ENCODE measurements at regions not wholly inside any gene's neighbourhood (a gene's known extent, or its start where the extent isn't known, plus 50 kb on each side); places are given as distances from the start of the nearest gene placed in this dataset.
"Not testable (repeated sequence)": the region's sequence is repeated elsewhere in the genome, so short reads cannot be mapped to it uniquely, and the experiment has no call there.

DNA sequence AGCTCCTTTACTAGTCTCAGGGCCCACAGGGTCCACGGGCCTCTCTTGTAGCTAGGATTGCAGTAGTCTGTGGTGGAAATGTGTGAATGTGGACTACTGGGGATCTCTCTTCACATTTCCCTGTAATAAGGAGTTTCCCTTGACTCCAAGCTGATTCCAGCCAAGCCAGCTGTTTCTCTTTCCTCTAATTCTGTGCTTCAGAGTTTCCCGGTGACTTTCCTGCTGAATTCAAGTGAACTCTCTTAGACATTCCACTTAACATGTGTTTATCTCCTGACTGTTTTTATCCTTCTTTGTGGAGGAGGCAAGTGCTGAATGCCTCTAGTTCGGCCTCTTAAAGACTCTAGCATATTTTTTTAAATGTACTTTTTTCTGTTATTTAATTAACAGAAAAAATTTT, 354.0 kb upstream of the RGS18 start:
- H3K27ac ChIP-seq = no peak overlapping the region
- intact Hi-C loops (cut with DNase I) = no loop called here
- H3K9me3 ChIP-seq = no peaks in the 10 kb centered on the region
- ATAC-seq (no peak), DNase-seq (no peak)
- TF ChIP-seq, protein P1, sequence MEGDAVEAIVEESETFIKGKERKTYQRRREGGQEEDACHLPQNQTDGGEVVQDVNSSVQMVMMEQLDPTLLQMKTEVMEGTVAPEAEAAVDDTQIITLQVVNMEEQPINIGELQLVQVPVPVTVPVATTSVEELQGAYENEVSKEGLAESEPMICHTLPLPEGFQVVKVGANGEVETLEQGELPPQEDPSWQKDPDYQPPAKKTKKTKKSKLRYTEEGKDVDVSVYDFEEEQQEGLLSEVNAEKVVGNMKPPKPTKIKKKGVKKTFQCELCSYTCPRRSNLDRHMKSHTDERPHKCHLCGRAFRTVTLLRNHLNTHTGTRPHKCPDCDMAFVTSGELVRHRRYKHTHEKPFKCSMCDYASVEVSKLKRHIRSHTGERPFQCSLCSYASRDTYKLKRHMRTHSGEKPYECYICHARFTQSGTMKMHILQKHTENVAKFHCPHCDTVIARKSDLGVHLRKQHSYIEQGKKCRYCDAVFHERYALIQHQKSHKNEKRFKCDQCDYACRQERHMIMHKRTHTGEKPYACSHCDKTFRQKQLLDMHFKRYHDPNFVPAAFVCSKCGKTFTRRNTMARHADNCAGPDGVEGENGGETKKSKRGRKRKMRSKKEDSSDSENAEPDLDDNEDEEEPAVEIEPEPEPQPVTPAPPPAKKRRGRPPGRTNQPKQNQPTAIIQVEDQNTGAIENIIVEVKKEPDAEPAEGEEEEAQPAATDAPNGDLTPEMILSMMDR (IDR thresholded peaks at IDR 0.05) = no peak
- H3K4me3 ChIP-seq = no peak overlapping the region
- no peaks in the 10 kb centered on the region for H3K36me3 ChIP-seq
- H3K4me1 ChIP-seq = no peaks in the 10 kb centered on the region
- no peaks in the 10 kb centered on the region for H3K27me3 ChIP-seq

DNA sequence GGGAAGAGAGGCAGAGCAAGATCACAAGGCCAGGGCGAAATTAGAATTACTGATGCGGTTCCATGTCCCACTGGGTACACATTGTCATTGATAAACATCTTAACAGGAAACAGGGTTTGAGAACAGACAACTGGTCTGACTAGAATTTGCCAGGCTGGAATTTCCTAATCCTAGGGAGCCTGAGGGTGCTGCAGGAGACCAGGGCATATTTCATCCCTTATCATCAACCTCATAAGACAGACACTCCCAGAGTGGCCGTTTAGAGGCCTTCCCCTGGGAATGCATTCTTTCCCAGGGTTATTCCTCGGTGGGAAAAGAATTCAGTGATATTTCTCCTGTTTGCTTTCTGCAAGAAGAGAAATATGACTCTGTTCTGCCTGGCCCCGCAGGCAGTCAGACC, 344.7 kb upstream of the RGS18 start:
- H3K27me3 ChIP-seq; intact Hi-C loops (cut with DNase I); DNase-seq; H3K4me1 ChIP-seq; H3K4me3 ChIP-seq; H3K27ac ChIP-seq; ATAC-seq; H3K36me3 ChIP-seq; H3K9me3 ChIP-seq: not testable (repeated sequence)

DNA sequence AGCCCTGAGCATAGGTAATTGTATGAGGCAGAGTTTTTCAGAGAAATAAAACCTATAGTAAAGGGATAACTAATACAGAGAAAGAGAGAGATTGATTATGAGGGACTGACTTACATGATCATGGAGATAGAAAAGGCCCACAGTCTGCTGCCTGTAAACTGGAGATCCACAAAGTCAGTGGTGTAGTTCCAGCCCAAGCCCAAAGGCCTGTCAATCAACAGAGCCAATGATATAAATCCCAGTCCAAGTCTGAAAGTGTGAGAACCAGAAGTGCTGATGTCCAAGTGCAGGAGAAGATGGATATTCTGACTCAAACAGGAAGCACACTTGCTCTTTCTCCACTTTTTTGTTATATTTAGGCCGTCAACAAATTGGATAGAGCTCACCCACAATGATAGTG, 340.1 kb upstream of the RGS18 start:
- no peak overlapping the region for H3K4me3 ChIP-seq
- no peak for DNase-seq
- ATAC-seq = no peak
- no peak overlapping the region for H3K27ac ChIP-seq
- no peaks in the 10 kb centered on the region for H3K9me3 ChIP-seq
- H3K36me3 ChIP-seq = no peaks in the 10 kb centered on the region
- H3K4me1 ChIP-seq = no peaks in the 10 kb centered on the region
- intact Hi-C loops (cut with DNase I) = no loop called here
- TF ChIP-seq, protein P1 (IDR thresholded peaks at IDR 0.05) = no peak
- H3K27me3 ChIP-seq = no peaks in the 10 kb centered on the region

DNA sequence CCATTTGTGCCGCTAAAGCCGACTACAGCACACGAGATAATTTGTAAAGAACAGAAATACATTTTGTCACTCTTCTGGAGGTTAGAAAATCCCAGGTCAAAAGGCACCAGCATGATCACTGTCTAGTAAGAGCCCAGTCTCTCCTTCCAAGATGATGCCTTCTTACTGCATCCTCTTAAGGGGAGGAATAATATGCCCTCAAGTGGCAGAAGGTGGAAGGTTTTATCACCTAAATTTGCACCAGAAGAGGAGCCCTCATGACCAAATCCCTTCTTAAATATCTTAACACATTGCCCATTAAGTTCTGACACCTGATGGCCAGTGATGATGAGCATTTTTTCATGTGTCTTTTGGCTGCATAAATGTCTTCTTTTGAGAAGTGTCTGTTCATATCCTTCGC, 326.7 kb upstream of the RGS18 start:
- H3K4me3 ChIP-seq = no peak overlapping the region
- no peaks in the 10 kb centered on the region for H3K27me3 ChIP-seq
- no peaks in the 10 kb centered on the region for H3K4me1 ChIP-seq
- H3K36me3 ChIP-seq = no peaks in the 10 kb centered on the region
- H3K27ac ChIP-seq = no peak overlapping the region
- ATAC-seq (no peak), DNase-seq (no peak)
- TF ChIP-seq, protein P1 (IDR thresholded peaks at IDR 0.05) = no peak
- intact Hi-C loops (cut with DNase I) = no loop called here
- H3K9me3 ChIP-seq = no peaks in the 10 kb centered on the region

DNA sequence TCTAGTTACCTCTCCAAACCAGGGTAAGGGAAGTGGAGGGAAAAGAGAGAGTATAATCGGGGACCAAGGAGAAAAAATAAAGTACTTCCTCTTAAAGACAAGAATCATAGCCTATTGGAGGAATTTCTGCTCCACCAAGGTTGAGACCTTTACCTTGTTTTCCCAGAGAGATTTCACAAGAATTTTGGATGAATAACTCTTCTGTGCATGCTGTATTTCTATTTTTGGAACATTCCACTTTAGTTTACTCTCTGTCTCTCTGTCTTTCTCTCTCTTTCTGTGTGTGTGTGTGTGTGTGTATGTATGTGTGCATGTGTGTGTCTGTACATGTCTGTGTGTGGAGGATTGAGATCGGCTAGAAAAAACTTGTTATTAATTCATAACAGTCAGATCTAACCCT, 318.4 kb upstream of the RGS18 start:
- ATAC-seq (no peak), DNase-seq (no peak)
- no peaks in the 10 kb centered on the region for H3K27me3 ChIP-seq
- intact Hi-C loops (cut with DNase I) = no loop called here
- H3K4me1 ChIP-seq = no peaks in the 10 kb centered on the region
- TF ChIP-seq, protein P1 (IDR thresholded peaks at IDR 0.05) = no peak
- H3K9me3 ChIP-seq = no peaks in the 10 kb centered on the region
- no peak overlapping the region for H3K27ac ChIP-seq
- no peaks in the 10 kb centered on the region for H3K36me3 ChIP-seq
- H3K4me3 ChIP-seq = no peak overlapping the region

DNA sequence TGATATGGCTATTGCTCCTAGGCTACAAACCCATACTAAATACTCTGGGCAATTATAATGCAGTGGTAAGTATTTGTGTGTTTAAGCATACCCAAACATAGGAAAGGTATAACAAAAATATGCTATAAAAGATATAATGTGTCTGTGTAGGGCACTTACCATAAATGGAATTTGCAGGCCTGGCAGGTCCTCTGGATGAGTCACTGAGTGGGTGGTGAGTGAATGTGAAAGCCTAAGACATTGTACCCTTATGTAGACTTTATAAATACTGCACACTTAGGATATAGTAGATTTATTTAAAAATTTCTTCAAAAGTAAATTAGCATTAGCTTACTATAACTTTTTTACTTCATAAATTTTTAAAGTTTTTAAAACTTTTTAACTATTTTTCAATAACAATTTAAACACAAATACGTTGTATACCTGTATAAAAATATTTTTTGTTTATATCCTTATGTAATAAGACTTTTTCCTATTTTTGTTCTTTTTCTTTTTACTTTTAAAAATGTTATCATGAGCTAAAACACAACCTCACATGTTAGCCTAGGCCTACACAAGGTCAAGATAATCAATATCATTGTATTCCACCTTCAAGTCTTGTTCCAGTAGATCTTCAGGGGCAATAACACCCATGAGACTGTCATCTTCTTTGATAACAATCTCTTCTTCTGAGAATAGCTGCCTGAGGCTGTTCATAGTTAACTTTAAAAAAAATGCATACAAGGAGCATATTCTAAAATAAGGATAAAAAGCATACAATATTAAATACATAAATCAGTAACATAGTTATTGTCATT, 306.3 kb upstream of the RGS18 start:
- intact Hi-C loops (cut with DNase I) = no loop called here
- Histone ChIP-seq H3K36me3 (no peaks in the 10 kb centered on the region), H3K4me3 (no peak overlapping the region), H3K9me3 (no peaks in the 10 kb centered on the region), H3K4me1 (no peaks in the 10 kb centered on the region), H3K27ac (no peak overlapping the region), H3K27me3 (no peaks in the 10 kb centered on the region)
- DNase-seq (no peak), ATAC-seq (no peak)
- TF ChIP-seq, protein P1 (IDR thresholded peaks at IDR 0.05) = no peak
